NCI-H2107 treated with DMSO at 0.1 percent for 48 hours (cell line): ENCODE measurements at regions not wholly inside any gene's neighbourhood (a gene's known extent, or its start where the extent isn't known, plus 50 kb on each side); places are given as distances from the start of the nearest gene placed in this dataset.

Experiments
- DNase-seq: peaks from one replicate; lab custom pipeline; 2025; ENCODE audit not compliant: unreplicated experiment; lab: John Stamatoyannopoulos, UW

DNA sequence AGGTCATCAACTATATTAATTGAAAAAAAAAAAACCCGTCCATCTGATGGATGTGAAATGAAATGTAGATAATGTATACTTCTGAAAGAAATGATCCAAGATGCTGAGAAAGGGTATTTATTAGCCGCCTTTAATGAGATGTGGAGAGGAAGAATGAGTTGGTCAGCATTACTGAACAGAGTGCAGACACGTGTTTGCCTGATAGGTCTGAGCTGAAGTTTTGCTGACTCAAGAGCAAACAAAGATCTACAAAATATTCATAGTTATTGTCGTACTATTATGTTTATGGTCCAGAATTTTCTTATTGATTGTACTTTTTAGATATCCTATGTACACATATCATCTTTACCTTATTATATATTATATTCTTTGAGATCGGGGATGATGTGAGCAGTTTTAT, 235.3 kb downstream of the RDH14 start:
- no peak for DNase-seq

DNA sequence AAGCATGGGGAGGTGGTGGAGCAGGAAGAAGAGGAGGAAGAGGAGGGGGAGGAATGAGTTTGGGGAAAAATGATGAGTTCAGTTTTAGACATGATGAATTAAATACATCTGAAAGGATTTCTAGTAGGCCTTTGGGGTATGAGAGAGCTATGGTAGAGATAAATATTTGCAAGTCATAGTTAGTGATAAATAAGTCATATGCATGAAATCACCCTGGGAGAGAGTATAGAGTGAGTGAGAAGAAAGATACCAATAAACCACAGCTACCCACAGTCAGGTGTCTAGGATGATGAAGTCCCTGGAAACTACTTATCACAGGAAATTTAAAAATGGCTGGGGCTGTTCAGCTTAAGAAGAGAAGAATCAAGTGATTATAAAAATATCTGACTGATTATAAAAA, 240.5 kb downstream of the RDH14 start:
- no peak for DNase-seq

DNA sequence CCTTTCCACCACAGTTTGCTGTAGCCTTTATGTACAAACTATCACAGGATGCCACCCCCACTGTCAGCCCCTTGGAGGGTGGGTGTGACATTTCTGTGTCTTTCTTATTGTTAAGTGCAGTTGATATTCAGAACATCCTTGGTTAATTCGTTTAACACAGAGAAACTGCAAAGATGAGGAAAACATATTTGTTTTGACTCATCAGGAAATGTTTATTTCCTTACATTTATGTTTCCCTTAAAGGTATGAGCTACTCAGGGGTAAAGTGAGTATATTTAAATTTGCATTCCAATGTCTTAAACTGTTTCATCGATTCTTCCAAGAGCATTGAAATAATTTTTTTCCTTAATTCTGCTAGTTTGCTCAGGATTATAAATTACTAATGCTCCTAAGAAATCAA, 243.4 kb downstream of the RDH14 start:
- DNase-seq: no peak

DNA sequence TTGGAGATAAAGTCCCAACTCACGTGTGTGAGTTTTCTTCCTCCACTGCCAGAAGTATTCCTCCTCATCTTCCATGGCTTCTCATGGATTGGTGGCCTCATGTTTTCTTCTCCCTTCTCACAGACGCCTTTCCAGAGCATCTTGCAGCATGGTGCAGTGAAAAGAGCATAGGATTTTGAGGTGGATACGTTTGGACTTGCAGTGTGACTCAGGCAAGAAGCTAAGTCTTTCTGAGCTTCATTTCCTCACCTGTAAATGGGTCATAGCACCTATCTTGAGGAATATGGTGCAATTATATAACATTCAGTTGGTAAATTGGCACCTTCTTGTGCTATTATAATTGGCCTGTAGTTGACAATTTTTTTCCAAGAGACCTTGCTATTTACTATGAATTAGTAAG, 247.6 kb downstream of the RDH14 start:
- DNase-seq: no peak

DNA sequence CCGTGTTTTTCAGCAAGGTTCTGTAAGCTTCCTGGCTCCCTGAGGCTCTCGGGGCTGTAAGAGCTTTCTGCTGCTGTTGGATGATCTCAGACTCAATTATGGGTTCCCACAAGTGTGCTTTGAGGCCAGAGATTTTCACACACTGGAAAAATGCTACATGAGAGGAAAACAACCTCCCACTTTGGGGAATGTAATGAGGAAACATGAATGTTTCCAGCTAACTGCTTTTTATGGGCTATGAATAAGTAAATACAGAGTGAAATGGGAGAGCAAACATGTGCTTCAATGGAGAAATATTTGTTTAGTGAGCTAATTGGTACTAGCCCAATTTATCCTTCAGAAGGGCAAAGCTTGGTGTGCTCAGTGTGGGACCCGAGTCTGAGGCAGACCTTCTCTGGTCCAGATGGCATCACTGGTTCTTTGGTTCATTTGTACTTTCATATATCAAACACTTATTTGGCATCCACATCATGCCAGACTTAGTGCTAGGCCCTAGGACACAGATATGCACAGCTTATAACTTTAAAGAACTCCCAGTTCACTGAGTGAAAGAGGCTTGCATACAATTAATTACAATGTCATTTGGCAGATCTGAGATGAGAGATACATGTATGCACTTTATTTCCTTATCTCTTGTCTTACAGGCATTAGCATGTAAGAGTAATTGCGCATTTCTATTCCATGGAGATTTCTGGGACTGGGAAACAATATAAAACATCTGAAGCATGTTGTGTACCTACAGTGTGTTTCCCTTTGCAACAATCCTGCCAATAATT, 248.8 kb downstream of the RDH14 start:
- DNase-seq: no peak

DNA sequence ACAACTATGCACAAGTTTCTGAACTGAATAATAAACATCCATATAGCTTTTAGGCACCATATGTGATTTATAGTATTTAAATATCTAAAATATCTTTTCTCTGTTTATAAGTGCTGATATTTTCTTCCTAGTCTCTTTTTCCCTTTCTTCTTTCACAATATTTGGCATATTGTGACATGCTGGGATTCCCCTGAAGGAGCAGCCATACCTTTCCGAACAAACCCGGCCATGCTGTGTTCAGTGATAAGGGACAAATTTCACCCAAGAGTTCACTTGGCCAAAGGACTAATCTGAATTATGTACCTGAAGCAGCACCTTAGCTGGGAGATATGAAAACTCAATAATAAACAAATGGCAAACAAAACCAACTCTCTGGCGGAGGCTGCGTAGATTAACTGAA, 250.8 kb downstream of the RDH14 start:
- DNase-seq: no peak

DNA sequence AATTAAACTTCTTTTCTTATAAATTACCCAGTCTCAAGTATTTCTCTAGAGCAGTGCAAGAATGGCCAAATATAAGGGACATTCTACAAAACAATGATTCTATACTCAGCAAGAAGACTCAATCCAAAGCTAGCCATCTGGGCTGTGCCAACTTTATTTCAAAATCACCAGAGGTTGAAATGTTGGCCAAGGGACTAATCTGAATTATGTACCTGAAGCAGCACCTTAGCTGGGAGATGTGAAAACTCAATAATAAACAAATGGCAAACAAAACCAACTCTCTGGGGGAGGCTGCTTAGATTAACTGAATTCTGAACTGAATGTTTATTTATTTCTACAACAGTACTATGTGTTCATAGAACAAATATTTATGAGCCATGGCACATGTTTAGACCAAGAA, 251.3 kb downstream of the RDH14 start:
- no peak for DNase-seq

DNA sequence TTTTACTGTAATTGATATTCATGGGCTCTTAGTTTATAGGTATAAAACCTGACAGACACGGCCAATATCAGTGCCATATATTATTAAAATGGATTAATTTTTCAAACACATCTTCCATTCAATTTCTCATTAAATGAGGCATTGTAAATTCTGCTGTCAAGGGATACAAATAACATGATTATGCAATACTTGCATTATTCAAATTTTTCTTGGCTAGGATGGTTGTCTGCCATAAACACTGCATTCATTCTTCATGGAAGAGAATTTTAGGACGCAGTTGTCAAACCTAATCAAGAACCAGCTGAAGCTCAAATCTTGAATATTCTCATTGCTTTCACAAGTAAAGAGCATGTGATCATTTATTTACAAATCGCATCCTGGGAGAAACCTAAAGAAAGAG, 255.6 kb downstream of the RDH14 start:
- DNase-seq: no peak

DNA sequence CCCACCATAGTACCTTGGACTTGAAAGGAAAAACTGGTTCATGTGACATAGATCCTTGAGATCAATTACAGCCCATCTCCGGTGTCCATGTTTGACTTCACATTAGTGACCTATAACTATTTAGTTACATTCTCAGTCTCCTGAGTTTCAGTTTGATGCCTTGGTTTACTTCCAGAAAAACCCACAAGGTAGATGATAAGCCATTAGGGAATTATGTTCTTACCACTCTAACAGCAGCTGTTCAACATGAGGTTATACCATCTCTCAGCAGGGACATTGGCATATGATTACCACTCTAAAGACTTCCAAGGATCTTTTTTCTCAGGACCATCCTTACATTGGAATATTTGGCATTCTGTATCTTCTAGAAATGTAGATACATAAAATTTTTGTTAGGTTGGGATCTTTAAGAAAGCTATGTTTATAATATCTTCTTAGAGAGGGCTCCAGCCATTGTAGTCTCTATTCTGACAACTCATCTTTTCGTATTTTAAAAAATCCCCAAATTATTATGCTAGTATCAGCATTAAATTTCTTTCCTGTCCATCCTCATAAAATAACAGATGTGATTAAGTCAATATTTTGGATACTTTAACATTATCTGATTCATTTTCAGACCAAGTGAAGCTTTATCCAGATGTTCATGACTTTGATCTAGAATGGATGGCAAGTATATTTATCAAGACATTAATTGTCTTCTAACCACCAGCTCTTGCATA, 258.9 kb downstream of the RDH14 start:
- DNase-seq: no peak

DNA sequence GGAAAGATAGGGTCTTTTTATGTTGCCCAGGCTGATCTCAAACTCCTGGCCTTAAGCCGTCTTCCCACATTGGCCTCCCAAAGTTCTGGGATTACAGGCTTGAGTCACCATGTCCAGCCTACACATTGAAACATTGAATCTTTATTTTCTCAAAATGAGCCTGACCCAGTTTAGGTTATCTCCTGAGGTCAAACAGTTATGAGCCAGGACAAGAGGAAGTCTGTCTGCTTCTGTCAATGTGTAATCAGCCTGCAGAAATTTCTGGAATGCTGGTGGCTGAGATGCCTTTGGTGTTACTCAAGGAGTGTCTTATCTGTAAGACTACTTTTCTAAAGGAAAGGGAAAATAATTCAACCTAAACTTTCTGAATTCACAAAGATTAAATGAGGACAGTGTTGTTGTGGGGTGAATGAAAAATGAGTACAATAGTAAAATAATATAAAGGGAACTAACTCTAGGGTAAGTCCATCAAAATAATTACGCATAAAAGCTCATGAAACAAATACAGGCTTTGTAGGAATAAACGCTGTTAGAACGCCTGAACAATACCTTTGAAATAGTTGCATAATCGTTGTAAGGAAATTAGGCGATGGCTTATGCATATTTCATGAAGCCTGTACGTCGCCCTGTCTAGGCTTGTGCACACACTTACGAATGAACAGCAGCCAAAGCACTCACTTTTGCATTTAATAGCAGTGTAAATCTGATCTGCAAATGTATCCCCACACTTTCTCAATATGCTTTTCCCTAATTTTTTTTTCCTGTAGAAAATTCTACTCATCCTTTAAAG, 260.8 kb downstream of the RDH14 start:
- DNase-seq: no peak

DNA sequence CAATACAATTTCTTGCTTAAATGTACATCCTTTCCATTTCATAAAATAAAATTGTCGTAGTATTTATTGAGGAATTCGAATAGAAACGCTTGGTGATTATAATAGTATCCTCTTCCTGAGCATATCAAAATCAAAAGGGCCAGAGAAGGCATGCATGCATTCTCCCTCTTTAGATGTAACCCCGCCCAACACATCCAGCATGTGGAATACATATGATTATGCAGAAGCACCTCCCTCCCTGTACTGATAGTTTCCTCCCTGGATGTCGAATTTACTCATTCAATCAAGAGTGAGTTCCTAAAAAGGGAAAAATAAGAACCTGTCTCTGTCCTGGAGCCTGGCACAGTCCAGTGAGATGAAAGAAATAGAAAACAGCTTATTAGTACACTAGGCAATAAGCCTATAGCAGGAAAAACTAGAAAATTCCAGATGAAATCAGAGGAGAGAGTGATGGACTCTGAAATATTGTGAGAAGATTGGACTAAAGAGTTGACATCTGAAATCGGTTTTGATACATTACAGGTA, 262.9 kb downstream of the RDH14 start:
- DNase-seq: no peak

DNA sequence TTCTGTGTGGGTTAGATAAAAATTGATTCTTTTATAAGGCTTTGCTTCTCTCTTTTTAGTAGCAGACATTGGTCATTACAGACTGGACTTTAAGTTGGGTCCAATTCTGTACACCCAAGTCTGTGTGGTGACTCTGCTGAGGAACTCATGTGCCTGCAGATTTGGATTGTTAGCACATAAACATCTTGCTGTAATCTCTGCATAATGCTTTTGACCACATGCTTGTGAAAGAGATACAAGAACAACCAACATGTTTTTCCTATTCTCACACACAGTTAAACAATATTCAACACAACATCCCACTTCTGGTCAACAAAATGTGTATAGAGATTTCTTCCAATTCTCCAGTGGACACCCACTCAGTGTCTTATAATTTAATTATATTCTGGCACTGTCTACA, 270.1 kb downstream of the RDH14 start:
- no peak for DNase-seq

DNA sequence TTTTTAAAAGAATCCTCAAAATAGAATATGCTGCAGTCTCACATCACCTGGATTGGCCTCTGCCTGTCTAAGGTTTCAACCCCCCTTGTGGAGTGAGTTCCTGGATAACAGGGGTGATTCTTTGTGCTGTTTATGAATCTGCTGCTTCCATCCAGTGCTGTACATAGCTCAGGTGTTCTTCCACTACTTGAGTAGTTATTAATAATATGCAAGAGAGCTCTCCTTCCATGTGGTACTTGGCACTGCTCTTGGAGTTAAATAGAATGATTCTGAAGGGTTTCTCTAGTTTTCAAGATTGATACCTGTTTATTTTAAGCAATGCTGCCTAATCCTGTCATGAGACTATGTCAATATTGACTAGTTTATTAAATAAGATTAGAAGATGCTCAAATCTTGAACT, 273.6 kb downstream of the RDH14 start:
- no peak for DNase-seq

DNA sequence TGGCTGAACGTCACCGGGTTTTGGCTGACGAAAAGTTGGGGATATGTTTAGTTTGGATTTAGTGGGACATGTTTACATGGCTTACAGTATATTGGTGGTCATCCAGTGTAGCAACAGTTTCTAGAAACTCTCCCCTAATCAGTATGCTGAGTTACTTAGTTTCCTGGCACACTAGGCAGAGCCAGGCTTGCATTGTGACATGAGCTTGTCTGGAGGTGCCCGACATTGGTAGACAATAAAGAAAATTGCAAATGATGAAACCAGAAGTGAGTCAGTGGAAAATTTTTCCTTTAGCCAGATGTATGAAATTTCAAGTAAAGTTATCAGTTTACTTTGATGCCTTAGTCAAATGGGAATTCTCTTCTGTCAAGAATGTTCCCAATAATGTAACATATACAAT, 276.1 kb downstream of the RDH14 start:
- no peak for DNase-seq

DNA sequence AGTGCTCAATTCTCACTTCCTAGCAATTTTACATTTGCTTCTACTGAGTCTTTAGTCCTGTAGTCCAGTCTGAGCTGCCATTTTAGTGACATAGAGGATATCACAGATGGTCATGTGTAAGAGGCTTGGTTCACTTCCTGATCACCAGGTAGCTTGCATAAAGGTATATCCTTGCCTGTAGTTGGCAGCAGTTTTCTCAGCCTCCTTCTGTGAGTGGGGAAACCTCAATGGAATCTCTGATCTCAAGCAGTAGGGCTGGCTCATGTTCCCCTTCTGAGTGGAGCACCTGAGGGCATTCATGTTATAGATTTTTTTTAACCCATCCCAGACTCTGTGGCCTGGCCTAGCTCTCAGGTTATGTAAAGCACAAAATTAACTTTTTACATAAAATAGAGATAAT, 278.4 kb downstream of the RDH14 start:
- DNase-seq: no peak

DNA sequence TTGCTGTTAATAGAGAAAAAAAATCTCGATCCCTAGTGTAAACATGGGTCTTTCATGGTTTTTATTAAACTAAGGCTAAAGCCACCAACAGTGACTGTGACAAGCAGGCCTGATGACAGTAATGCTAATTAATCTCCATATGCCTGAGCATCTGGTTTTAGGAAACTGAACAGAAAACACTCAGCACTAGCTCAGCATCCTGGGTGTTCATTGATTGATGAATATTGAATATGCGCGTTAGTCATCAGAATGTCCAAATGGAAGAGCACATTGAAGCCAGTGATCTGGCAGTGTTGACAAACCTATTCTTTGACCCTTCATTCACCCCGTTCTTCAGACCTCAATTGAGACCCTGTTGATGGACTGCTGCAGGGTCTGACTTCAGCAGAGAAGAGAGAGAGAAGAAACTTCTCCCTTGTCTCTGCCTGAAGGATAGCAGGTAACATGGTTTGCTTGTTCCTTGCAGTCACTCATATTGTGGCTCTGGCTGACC, 283.8 kb downstream of the RDH14 start:
- no peak for DNase-seq

DNA sequence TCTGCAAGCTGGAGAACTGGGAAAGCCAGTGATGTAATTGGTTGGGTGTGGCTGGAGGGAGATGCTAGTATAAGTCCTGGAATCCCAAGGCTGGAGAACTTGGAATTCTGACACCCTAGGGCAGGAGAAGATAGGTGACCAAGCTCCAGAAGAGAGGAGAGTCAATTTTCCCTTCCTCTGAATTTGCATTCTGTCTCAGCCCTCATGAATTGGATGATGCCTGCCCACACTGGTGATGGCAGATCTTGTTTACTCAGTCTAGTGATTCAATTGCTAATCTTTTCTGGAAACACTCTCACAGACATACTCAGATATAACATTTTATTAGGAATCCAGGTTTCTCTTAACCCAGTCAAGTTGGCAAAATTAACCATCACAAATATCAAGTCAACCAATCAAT, 287.2 kb downstream of the RDH14 start:
- no peak for DNase-seq

DNA sequence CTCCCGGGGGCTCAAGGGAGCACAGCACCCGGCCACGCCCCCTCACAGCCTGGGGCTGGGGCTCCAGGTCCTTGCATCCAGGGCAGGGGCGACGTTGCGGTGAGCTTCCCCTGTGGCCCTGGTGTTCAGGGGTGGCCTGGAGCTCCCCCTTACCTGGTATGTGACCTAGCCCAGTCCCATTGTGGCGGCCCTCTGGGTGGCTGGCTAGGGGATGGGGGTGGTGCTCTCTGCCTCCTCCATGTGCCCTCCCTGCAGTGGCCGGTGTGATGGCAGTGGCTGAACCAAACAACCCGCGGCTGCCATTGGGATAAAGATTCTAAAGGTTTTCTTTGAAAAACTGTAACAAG, 288.3 kb downstream of the RDH14 start:
- no peak for DNase-seq

DNA sequence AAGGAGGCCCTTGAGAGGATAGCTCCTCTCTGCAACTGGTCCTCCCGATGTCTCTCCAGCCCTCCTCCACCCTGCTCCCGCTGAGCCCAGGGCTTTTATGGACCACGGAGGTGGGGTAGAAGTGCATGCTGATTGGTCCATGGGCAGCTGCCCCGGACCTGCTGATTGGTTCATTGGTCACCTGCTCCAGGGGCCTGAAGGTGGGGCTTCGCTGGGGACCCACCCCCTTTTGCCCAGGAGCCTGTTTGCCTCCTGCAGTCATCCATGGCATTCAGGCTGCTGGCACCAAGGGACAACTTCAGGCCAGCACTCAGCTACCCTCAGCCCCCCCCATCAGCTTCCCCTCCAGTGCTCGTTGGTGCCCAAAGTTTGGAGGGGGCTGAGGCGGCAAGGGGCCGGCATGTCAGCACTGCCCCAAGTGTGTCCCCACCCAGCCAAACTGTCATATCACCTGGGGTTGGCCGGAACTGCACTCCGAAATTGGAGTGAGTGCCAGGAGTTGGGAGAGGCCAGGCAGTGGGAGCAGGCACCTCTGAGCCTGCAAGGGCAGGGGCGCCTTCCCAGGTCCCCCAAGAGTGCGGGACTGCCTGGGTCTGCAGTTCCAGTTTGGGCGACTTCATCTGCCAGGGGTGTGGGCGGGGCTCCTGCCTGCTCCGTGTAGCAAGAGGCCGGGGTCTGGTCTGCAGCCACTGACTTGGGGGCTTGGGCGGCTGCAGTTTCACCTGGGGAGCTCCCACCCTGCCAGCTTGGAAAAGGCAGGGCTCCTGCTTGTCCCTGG, 288.9 kb downstream of the RDH14 start:
- no peak for DNase-seq

DNA sequence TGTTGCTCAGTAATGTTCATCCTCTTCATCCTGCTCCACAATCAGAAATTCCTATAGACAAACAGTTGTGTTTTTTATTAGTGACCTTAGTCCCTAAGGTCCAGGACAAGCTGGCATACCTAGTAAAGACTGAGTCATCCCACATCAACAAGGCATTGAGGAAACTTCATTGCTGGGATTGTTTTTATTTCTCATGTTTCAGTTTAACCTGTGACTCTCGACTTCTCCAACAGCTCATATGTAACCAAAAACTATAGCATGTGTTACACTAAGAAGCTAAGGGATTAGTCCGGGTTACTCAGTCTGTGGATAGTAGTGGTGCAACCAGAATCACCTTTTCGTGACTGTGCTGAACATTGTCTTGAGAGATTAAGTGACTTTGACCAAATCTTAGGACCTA, 292.1 kb downstream of the RDH14 start:
- DNase-seq: no peak

DNA sequence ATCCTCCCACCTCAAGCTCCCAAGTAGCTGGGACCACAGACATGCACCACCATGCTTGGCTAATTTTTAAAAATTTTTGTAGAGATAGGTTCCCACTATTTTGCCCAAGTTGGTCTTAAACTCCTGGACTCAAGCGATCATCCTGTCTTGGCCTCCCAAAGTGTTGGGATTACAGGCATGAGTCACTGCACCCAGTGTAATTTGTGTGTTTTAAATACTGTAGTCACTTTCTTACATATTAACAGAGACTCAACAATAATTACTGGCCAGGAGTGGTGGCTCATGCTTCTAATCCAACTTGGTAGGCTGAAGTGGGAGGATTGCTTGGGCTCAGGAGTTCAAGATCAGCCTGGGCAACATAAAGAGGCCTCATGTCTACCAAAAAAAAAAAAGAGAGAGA, 293.0 kb downstream of the RDH14 start:
- DNase-seq: no peak
